ENCODE measurements at regions not wholly inside any gene's neighbourhood (a gene's known extent, or its start where the extent isn't known, plus 50 kb on each side); places are given as distances from the start of the nearest gene placed in this dataset.

- H3K4me2 ChIP-seq (ENCODE audit: low read depth, low read length, poor library complexity, severe bottlenecking) = no peak overlapping the region
- H3K9ac ChIP-seq (ENCODE audit: low read length) = no peak overlapping the region
- no peaks in the 10 kb centered on the region for H3K27me3 ChIP-seq (ENCODE audit: low read length)
Observed at GRCh38 chr10:9645928-9646600, 1371.6 kb upstream of the CELF2 start.

GRCh38 chr10:9654261-9654660, 1363.4 kb upstream of the CELF2 start:
- TF ChIP-seq EZH2phosphoT487 (conservative IDR thresholded peaks at IDR 0.05; ENCODE audit: low read length) = no peak
- no peak for TF ChIP-seq CTCF (IDR thresholded peaks at IDR 0.05; ENCODE audit: insufficient read depth, low read length, poor library complexity, severe bottlenecking)
- Histone ChIP-seq H2AFZ (ENCODE audit: low read depth, low read length, severe bottlenecking) (no peak overlapping the region), H3K9me3 (ENCODE audit: insufficient read depth, low read length) (no peaks in the 10 kb centered on the region)

More at GRCh38 chr10:9645928-9646600, 1371.6 kb upstream of the CELF2 start:
- Histone ChIP-seq H3K79me2 (ENCODE audit: insufficient read depth, low read length) (no peaks in the 10 kb centered on the region), H3K36me3 (ENCODE audit: low read length) (no peaks in the 10 kb centered on the region), H3K4me3 (ENCODE audit: insufficient read depth, low read length, poor library complexity, severe bottlenecking) (no peak overlapping the region), H4K20me1 (ENCODE audit: low read depth, low read length) (no peaks in the 10 kb centered on the region), H3K9me2 (replicated peaks; ENCODE audit: insufficient read depth, low read length) (no peaks in the 10 kb centered on the region), H3F3A (ENCODE audit: insufficient read depth) (no peaks in the 10 kb centered on the region), H3K9me3 (ENCODE audit: insufficient read depth, low read length) (no peaks in the 10 kb centered on the region), H3K27ac (ENCODE audit: low read depth, low read length) (no peak overlapping the region), H2AFZ (ENCODE audit: low read depth, low read length, severe bottlenecking) (no peak overlapping the region)
- TF ChIP-seq CTCF (IDR thresholded peaks at IDR 0.05; ENCODE audit: insufficient read depth, low read length, poor library complexity, severe bottlenecking) (no peak), EZH2phosphoT487 (conservative IDR thresholded peaks at IDR 0.05; ENCODE audit: low read length) (no peak)

GRCh38 chr10:9656386-9656785, 1361.3 kb upstream of the CELF2 start:
- Histone ChIP-seq H3F3A (ENCODE audit: insufficient read depth) (no peaks in the 10 kb centered on the region), H4K20me1 (ENCODE audit: low read depth, low read length) (no peaks in the 10 kb centered on the region), H3K4me3 (ENCODE audit: insufficient read depth, low read length, poor library complexity, severe bottlenecking) (no peak overlapping the region), H3K9ac (ENCODE audit: low read length) (no peak overlapping the region), H3K27me3 (ENCODE audit: low read length) (no peaks in the 10 kb centered on the region), H3K4me2 (ENCODE audit: low read depth, low read length, poor library complexity, severe bottlenecking) (no peak overlapping the region), H3K36me3 (ENCODE audit: low read length) (no peaks in the 10 kb centered on the region), H2AFZ (ENCODE audit: low read depth, low read length, severe bottlenecking) (no peak overlapping the region), H3K9me3 (ENCODE audit: insufficient read depth, low read length) (no peaks in the 10 kb centered on the region), H3K79me2 (ENCODE audit: insufficient read depth, low read length) (no peaks in the 10 kb centered on the region), H3K27ac (ENCODE audit: low read depth, low read length) (no peak overlapping the region), H3K9me2 (replicated peaks; ENCODE audit: insufficient read depth, low read length) (no peaks in the 10 kb centered on the region)
- TF ChIP-seq CTCF (IDR thresholded peaks at IDR 0.05; ENCODE audit: insufficient read depth, low read length, poor library complexity, severe bottlenecking) = no peak
- no peak for TF ChIP-seq EZH2phosphoT487 (conservative IDR thresholded peaks at IDR 0.05; ENCODE audit: low read length)

More at GRCh38 chr10:9654261-9654660, 1363.4 kb upstream of the CELF2 start:
- Histone ChIP-seq H3K79me2 (ENCODE audit: insufficient read depth, low read length) (no peaks in the 10 kb centered on the region), H3K9ac (ENCODE audit: low read length) (no peak overlapping the region), H4K20me1 (ENCODE audit: low read depth, low read length) (no peaks in the 10 kb centered on the region), H3K4me2 (ENCODE audit: low read depth, low read length, poor library complexity, severe bottlenecking) (no peak overlapping the region), H3K27ac (ENCODE audit: low read depth, low read length) (no peak overlapping the region), H3K4me3 (ENCODE audit: insufficient read depth, low read length, poor library complexity, severe bottlenecking) (no peak overlapping the region), H3F3A (ENCODE audit: insufficient read depth) (no peaks in the 10 kb centered on the region), H3K36me3 (ENCODE audit: low read length) (no peaks in the 10 kb centered on the region), H3K27me3 (ENCODE audit: low read length) (no peaks in the 10 kb centered on the region), H3K9me2 (replicated peaks; ENCODE audit: insufficient read depth, low read length) (no peaks in the 10 kb centered on the region)
